HUES48 (cell line): ENCODE measurements at regions not wholly inside any gene's neighbourhood (a gene's known extent, or its start where the extent isn't known, plus 50 kb on each side); places are given as distances from the start of the nearest gene placed in this dataset.

ENCODE experiments used
- H3K27ac ChIP-seq: one replicate; pipeline ENCODE4 v1.7.0; 2013; ENCODE audit warnings: low read depth, low read length, inconsistent platforms
- H3K27me3 ChIP-seq: 2 replicates; pipeline ENCODE4 v1.6.1; 2013; ENCODE audit warnings: mild to moderate bottlenecking, low read length; ENCODE audit not compliant: control insufficient read depth, insufficient read depth
- H3K36me3 ChIP-seq: 2 replicates; pipeline ENCODE4 v1.6.1; 2013; ENCODE audit warnings: low read length; ENCODE audit not compliant: control insufficient read depth, insufficient read depth
- H3K4me1 ChIP-seq: 2 replicates; pipeline ENCODE4 v1.6.1; 2013; ENCODE audit warnings: mild to moderate bottlenecking, low read length; ENCODE audit not compliant: control insufficient read depth, insufficient read depth
- H3K4me3 ChIP-seq: 2 replicates; pipeline ENCODE4 v1.5.1; 2013; ENCODE audit warnings: mild to moderate bottlenecking, low read depth, low read length
- H3K9ac ChIP-seq: 2 replicates; pipeline ENCODE4 v1.6.1; 2013; ENCODE audit warnings: mild to moderate bottlenecking, low read depth, low read length, moderate library complexity
- H3K9me3 ChIP-seq: 2 replicates; pipeline ENCODE4 v1.6.1; 2013; ENCODE audit warnings: low read length; ENCODE audit not compliant: control insufficient read depth, insufficient read depth

- H3K27me3 ChIP-seq = no peaks in the 10 kb centered on the region
- H3K4me3 ChIP-seq = no peak overlapping the region
- no peak overlapping the region for H3K9ac ChIP-seq
- peaks cover 98% of the 10 kb centered on the region for H3K9me3 ChIP-seq
- no peak overlapping the region for H3K27ac ChIP-seq
- H3K36me3 ChIP-seq = no peaks in the 10 kb centered on the region
- H3K4me1 ChIP-seq = no peaks in the 10 kb centered on the region
Measured at GRCh38 chr22:47300698-47301405, 538.4 kb downstream of the TBC1D22A start.

DNA sequence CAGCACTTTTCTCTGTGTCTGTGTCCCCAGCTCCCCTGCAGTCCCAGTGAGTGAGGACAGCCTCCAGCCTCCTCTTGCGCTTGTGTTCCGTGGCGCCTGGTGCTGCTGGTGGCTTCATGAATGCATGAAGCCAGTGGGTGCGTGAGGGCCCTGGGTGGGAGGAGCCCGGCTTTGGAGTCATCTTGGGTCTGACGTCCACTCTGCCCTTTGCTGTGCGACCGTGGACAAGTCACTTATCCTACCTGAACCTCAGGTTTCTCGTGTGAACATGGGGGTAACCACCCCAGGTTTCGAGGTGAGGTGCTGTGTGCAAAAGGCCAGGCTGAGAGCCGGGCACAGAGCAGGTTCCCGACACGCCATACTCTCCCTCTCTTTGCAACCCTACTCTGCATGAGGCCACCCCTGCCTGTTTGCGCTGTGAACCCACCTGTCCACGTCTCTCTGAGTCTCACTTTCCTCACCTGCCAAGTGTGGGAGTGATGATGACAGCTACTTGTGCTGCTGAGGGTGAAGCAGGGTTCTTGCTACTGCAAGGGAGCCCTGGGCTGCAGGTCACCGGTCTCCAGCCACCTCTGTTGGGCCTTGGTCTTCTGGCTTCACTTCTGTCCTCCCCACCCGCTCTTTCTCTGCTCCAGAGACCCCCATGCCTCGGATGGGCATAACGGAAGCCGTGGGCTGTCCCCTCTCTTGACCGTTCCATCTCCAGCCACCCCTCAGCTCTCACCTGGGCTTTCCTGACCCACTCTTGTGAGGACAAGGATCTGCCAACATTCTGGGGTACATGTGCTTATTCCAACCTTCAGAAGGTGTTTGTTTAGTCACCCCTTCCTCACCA, 537.6 kb downstream of the TBC1D22A start:
- no peak overlapping the region for H3K9ac ChIP-seq
- no peaks in the 10 kb centered on the region for H3K27me3 ChIP-seq
- peaks cover 99% of the 10 kb centered on the region for H3K9me3 ChIP-seq

GRCh38 chr22:47299211-47299862, 536.9 kb downstream of the TBC1D22A start:
- H3K27ac ChIP-seq = no peak overlapping the region
- no peaks in the 10 kb centered on the region for H3K27me3 ChIP-seq
- H3K36me3 ChIP-seq = no peaks in the 10 kb centered on the region
- H3K9ac ChIP-seq = no peak overlapping the region
- H3K4me1 ChIP-seq = no peaks in the 10 kb centered on the region
- no peak overlapping the region for H3K4me3 ChIP-seq
- peaks cover 99% of the 10 kb centered on the region for H3K9me3 ChIP-seq

More for the DNA sequence above, 537.6 kb downstream of the TBC1D22A start:
- H3K4me3 ChIP-seq = no peak overlapping the region
- H3K27ac ChIP-seq = no peak overlapping the region
- H3K4me1 ChIP-seq = no peaks in the 10 kb centered on the region
- no peaks in the 10 kb centered on the region for H3K36me3 ChIP-seq

DNA sequence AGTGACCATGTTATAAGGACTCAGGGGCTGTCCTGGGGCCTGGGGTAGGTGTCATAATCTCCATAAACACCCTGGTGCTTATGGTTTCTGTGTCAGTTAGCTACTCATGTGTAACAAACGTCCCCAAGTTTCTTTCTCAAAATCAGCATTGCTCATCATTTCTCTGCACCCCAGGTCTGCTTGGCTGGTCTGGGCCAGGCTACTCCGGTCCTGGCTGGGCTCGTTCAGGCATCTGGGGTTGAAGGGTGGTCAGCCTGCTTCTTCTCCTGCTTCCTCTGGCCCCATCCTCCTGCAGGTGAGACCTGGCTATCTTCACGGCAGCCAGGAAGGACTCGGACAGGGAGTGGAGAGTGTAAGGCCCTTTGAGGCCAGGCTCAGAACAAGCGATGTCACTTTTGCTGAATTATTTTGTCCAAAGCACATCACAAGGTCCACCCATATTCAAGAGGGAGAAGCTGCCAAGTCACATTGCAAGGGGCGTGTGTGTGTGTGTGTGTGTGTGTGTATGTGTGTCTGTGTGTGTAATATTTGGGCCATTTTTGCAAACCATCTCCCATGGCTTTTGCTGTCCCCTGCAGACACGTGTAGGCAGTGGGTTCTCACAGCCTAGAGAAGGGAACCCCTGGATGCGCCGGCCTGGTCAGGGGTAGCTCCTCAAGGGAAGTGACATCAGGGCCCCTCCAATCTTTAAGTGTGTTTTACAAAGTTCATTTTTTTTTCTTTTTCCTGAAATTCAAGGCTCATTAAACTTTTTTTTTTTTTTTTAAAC, 535.8 kb downstream of the TBC1D22A start:
- Histone ChIP-seq H3K4me1 (no peaks in the 10 kb centered on the region), H3K4me3 (no peak overlapping the region), H3K9me3 (peaks cover 99% of the 10 kb centered on the region), H3K9ac (no peak overlapping the region), H3K36me3 (no peaks in the 10 kb centered on the region), H3K27me3 (no peaks in the 10 kb centered on the region), H3K27ac (no peak overlapping the region)

- Histone ChIP-seq H3K27me3 (no peaks in the 10 kb centered on the region), H3K9me3 (peaks cover 99% of the 10 kb centered on the region)
Measured at GRCh38 chr22:47297261-47298016, 535.0 kb downstream of the TBC1D22A start.

DNA sequence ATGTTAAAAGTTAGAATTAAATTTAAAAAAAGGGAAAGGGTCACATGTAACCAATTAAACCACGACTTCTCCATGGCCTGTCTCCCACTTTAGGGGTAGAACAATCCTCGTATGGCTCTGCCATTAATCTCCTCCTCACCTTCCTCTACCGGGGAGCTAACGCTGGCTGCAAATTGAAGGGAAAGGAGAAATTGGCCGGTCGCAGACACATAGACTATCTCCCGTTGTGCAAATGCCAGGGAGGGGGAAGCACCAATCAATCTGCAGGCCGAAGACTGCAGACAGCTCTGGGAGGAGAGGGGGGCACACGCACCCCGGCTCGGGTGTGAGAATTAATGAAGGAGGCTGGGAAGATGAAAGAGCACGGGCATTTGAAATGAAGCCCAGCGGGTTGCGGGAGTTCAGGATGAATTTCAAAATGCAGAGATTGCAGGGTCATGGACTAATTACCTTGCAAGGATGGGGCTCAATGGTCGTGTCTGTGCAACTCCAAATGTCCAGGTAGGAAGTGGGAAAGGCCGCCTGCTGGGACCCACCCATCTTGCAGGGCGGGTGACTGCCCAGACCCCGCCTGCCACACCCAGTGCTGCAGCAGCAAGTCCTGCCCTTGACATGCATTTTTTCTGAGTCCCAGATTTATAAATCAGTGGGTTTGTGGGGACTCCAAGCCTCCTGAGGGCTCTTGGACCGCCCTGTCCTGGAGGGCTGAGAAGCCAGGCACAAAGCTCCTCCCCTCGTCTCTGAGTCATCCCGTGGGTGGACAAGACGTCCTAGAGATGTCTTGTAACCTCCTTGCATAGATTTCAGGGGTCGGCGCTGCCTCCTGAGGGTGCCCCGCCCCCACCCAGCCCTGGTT, 534.2 kb downstream of the TBC1D22A start:
- H3K36me3 ChIP-seq = no peaks in the 10 kb centered on the region
- H3K27me3 ChIP-seq = no peaks in the 10 kb centered on the region
- no peak overlapping the region for H3K9ac ChIP-seq
- H3K4me1 ChIP-seq = no peaks in the 10 kb centered on the region
- H3K9me3 ChIP-seq = peaks cover 99% of the 10 kb centered on the region
- no peak overlapping the region for H3K4me3 ChIP-seq
- H3K27ac ChIP-seq = no peak overlapping the region

More at GRCh38 chr22:47297261-47298016, 535.0 kb downstream of the TBC1D22A start:
- Histone ChIP-seq H3K27ac (no peak overlapping the region), H3K4me3 (no peak overlapping the region), H3K4me1 (no peaks in the 10 kb centered on the region), H3K36me3 (no peaks in the 10 kb centered on the region), H3K9ac (no peak overlapping the region)

DNA sequence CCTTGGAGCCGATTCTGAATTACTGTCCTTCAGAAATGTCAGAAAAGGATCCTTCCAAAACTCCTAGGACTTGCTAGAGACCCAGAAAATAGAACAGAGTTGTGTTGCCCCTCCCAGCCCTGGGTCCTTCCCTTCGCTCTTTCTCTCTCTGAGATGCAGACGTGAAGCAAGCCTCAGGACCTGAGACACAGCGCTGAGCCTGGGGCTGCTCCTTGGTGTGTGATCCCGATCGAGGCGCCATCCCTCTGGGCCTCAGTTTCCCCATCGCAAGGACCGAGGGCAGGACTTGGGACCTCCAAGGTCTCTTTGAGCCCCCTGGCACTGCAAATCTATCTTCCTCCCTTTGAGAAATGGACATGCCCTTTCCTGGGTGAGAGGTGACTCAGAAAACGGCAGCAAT, 533.5 kb downstream of the TBC1D22A start:
- no peaks in the 10 kb centered on the region for H3K27me3 ChIP-seq
- H3K9me3 ChIP-seq = peaks cover 99% of the 10 kb centered on the region
- H3K9ac ChIP-seq = no peak overlapping the region

GRCh38 chr22:47295226-47295901, 532.9 kb downstream of the TBC1D22A start:
- no peaks in the 10 kb centered on the region for H3K36me3 ChIP-seq
- H3K9me3 ChIP-seq = peaks cover 99% of the 10 kb centered on the region
- no peak overlapping the region for H3K9ac ChIP-seq
- no peak overlapping the region for H3K4me3 ChIP-seq
- H3K4me1 ChIP-seq = no peaks in the 10 kb centered on the region
- no peaks in the 10 kb centered on the region for H3K27me3 ChIP-seq
- no peak overlapping the region for H3K27ac ChIP-seq

More for the DNA sequence above, 533.5 kb downstream of the TBC1D22A start:
- H3K4me3 ChIP-seq = no peak overlapping the region
- H3K36me3 ChIP-seq = no peaks in the 10 kb centered on the region
- H3K27ac ChIP-seq = no peak overlapping the region
- H3K4me1 ChIP-seq = no peaks in the 10 kb centered on the region

DNA sequence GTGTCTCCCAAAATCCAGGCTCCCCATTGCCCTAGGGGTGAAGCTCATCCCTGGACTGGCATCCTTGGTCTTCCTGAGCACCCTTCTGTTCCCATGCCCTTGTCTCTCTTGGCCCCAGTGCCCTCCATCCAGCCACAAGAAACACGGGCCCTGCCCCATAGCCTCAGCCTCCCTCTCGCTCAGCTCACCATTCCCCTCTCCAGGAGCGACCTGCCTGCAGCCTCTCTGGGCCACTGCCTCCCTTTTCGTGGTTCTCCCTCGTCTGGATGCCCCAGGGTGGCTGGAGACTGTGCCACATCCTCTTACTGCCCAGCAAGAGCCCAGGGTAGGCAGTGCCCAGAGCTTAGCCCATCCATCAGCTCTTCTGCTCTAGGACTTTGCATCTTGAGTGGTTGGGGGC, 532.1 kb downstream of the TBC1D22A start:
- peaks cover 96% of the 10 kb centered on the region for H3K9me3 ChIP-seq
- no peak overlapping the region for H3K9ac ChIP-seq
- H3K27ac ChIP-seq = no peak overlapping the region
- no peaks in the 10 kb centered on the region for H3K36me3 ChIP-seq
- no peak overlapping the region for H3K4me3 ChIP-seq
- H3K27me3 ChIP-seq = no peaks in the 10 kb centered on the region
- H3K4me1 ChIP-seq = no peaks in the 10 kb centered on the region
